A549 (cell line): ENCODE measurements at regions not wholly inside any gene's neighbourhood (a gene's known extent, or its start where the extent isn't known, plus 50 kb on each side); places are given as distances from the start of the nearest gene placed in this dataset.

Experiments
- MYC ChIP-seq: IDR thresholded peaks from 2 replicates; pipeline ENCODE4 v1.6.1; 2012; ENCODE audit warnings: mild to moderate bottlenecking, inconsistent platforms, low read length, improper control_type of control experiment, borderline replicate concordance
- POLR2A ChIP-seq: IDR thresholded peaks from 2 replicates; pipeline ENCODE4 v1.6.1; 2012; ENCODE audit warnings: mild to moderate bottlenecking, low read length
- RCOR1 ChIP-seq: fragments of 150-350 bp; IDR thresholded peaks from 2 replicates; pipeline ENCODE4 v1.6.1; 2014; ENCODE audit warnings: antibody characterized with exemption, low read length, low read depth
- TF ChIP-seq, protein P1 (sequence below): fragments of >200 bp; sonication (Bioruptor Twin); formaldehyde crosslinking; IDR thresholded peaks from 3 replicates; pipeline ENCODE4 v1.5.1; 2016
- TF ChIP-seq, protein P2 (sequence below): fragments of 200-600 bp; sonication (generic); IDR thresholded peaks from 2 replicates; pipeline ENCODE4 v1.6.1; 2016; ENCODE audit warnings: antibody characterized with exemption, mild to moderate bottlenecking, moderate library complexity

DNA sequence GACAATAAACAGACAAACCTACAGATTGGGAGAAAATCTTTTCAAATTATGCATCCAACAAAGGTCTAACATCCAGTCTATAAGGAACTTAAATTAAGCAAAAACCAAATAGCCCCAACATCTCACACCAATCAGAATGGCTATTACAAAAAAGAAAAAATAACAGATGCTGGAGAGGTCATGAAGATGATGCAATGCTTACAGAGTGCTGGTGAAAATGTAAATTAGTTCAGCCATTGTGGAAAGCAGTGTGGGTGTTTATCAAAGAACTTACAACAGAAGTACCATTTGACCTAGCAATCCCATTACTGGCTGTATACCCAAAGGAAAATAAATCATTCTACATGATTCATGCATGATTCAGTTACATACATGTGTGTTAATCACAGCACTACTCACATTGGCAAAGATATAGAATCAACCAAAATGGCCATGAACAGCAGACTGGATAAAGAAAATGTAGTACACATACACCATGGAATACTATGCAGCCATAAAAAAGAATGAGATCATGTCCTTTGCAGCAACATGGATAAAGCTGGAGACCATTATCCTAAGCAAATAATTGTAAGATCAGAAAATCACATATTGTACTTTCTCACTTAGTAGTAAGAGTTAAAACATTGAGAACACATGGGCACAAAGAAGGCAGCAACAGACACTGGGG, 223.9 kb upstream of the WSB1 start:
- TF ChIP-seq RCOR1 (no peak), POLR2A (no peak), MYC (no peak)
- TF ChIP-seq, protein P1, sequence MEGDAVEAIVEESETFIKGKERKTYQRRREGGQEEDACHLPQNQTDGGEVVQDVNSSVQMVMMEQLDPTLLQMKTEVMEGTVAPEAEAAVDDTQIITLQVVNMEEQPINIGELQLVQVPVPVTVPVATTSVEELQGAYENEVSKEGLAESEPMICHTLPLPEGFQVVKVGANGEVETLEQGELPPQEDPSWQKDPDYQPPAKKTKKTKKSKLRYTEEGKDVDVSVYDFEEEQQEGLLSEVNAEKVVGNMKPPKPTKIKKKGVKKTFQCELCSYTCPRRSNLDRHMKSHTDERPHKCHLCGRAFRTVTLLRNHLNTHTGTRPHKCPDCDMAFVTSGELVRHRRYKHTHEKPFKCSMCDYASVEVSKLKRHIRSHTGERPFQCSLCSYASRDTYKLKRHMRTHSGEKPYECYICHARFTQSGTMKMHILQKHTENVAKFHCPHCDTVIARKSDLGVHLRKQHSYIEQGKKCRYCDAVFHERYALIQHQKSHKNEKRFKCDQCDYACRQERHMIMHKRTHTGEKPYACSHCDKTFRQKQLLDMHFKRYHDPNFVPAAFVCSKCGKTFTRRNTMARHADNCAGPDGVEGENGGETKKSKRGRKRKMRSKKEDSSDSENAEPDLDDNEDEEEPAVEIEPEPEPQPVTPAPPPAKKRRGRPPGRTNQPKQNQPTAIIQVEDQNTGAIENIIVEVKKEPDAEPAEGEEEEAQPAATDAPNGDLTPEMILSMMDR, result no peak
- TF ChIP-seq, protein P2, sequence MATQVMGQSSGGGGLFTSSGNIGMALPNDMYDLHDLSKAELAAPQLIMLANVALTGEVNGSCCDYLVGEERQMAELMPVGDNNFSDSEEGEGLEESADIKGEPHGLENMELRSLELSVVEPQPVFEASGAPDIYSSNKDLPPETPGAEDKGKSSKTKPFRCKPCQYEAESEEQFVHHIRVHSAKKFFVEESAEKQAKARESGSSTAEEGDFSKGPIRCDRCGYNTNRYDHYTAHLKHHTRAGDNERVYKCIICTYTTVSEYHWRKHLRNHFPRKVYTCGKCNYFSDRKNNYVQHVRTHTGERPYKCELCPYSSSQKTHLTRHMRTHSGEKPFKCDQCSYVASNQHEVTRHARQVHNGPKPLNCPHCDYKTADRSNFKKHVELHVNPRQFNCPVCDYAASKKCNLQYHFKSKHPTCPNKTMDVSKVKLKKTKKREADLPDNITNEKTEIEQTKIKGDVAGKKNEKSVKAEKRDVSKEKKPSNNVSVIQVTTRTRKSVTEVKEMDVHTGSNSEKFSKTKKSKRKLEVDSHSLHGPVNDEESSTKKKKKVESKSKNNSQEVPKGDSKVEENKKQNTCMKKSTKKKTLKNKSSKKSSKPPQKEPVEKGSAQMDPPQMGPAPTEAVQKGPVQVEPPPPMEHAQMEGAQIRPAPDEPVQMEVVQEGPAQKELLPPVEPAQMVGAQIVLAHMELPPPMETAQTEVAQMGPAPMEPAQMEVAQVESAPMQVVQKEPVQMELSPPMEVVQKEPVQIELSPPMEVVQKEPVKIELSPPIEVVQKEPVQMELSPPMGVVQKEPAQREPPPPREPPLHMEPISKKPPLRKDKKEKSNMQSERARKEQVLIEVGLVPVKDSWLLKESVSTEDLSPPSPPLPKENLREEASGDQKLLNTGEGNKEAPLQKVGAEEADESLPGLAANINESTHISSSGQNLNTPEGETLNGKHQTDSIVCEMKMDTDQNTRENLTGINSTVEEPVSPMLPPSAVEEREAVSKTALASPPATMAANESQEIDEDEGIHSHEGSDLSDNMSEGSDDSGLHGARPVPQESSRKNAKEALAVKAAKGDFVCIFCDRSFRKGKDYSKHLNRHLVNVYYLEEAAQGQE, result no peak
